PFSK-1 (cell line): ENCODE measurements at regions not wholly inside any gene's neighbourhood (a gene's known extent, or its start where the extent isn't known, plus 50 kb on each side); places are given as distances from the start of the nearest gene placed in this dataset.

ENCODE experiments used
- FOXP2 ChIP-seq: optimal IDR thresholded peaks from 2 replicates; pipeline ENCODE3; 2011; ENCODE audit warnings: borderline replicate concordance, control low read depth, inconsistent platforms; ENCODE audit not compliant: insufficient read depth; ENCODE audit errors: extremely low read length, extremely low read depth
- POLR2AphosphoS5 ChIP-seq: IDR thresholded peaks from 2 replicates; pipeline ENCODE4 v1.6.1; 2012; ENCODE audit warnings: low read depth, mild to moderate bottlenecking, control low read depth, low read length, moderate library complexity
- REST ChIP-seq, 2 experiments: IDR thresholded peaks; 2 replicates each; pipeline versions ENCODE4 v1.6.1 to v1.8.0; 2011 to 2012; ENCODE audit warnings: low read depth in 2 of 2, low read length in 2 of 2, control low read depth in 1 of 2, inconsistent platforms in 1 of 2, mild to moderate bottlenecking in 1 of 2, moderate library complexity in 1 of 2; ENCODE audit not compliant: insufficient read depth in 1 of 2
- SIN3A ChIP-seq: IDR thresholded peaks from 2 replicates; pipeline ENCODE4 v1.6.1; 2012; ENCODE audit warnings: mild to moderate bottlenecking, low read length, moderate library complexity, borderline replicate concordance; ENCODE audit not compliant: insufficient read depth
- TAF1 ChIP-seq: IDR thresholded peaks from 2 replicates; pipeline ENCODE4 v1.6.1; 2012; ENCODE audit warnings: low read length, control low read depth, borderline replicate concordance; ENCODE audit not compliant: insufficient read depth

- no peak for TF ChIP-seq FOXP2
- no peak for TF ChIP-seq SIN3A
- no peak for TF ChIP-seq REST (IDR thresholded peaks at IDR 0.05; ENCODE audit: insufficient read depth in 1 of 2, low read depth in 2 of 2, low read length in 2 of 2)
- TF ChIP-seq POLR2AphosphoS5 = no peak
These were observed 97.6 kb downstream of the RBFOX3 start for GRCh38 chr17:79513206-79513605.

- no peak for TF ChIP-seq REST (IDR thresholded peaks at IDR 0.05; ENCODE audit: insufficient read depth in 1 of 2, low read depth in 2 of 2, low read length in 2 of 2)
- TF ChIP-seq POLR2AphosphoS5 = no peak
- TF ChIP-seq SIN3A = no peak
- no peak for TF ChIP-seq TAF1
- TF ChIP-seq FOXP2 = no peak
These were observed 99.4 kb downstream of the RBFOX3 start for GRCh38 chr17:79511471-79511870.

GRCh38 chr17:79510071-79510470 is 100.8 kb downstream of the RBFOX3 start:
- TF ChIP-seq REST (IDR thresholded peaks at IDR 0.05; ENCODE audit: insufficient read depth in 1 of 2, low read depth in 2 of 2, low read length in 2 of 2) (no peak), TAF1 (no peak), POLR2AphosphoS5 (no peak), FOXP2 (no peak), SIN3A (no peak)

- TF ChIP-seq POLR2AphosphoS5 (no peak), FOXP2 (no peak)
These were observed 101.4 kb downstream of the RBFOX3 start for GRCh38 chr17:79509490-79509889.

GRCh38 chr17:79509008-79509407 is 101.8 kb downstream of the RBFOX3 start:
- TF ChIP-seq TAF1 (no peak), SIN3A (no peak), FOXP2 (no peak), REST (IDR thresholded peaks at IDR 0.05; ENCODE audit: insufficient read depth in 1 of 2, low read depth in 2 of 2, low read length in 2 of 2) (no peak), POLR2AphosphoS5 (no peak)

- TF ChIP-seq FOXP2 = no peak
- no peak for TF ChIP-seq POLR2AphosphoS5
These were observed 102.5 kb downstream of the RBFOX3 start for GRCh38 chr17:79508291-79508716.
